ENCODE measurements at regions not wholly inside any gene's neighbourhood (a gene's known extent, or its start where the extent isn't known, plus 50 kb on each side); places are given as distances from the start of the nearest gene placed in this dataset.

DNA sequence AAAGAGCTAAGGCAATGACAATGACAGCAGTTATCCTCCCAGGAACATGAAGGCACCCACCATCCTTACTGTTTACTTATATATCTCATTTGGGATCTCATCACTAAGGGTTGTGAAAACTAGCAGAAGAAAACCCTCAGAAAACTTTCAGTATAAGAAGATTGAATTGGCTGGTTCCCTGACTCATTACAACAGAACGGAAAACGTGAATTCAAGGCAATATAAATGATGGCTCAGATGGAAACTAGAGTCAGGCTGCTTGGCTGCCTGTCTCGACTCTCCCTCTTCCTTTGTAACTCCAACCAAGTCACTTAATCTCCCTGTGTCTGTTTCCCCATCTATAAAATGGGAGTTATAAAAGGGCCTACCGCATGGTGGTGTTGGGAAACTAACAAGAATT is 387.1 kb upstream of the JARID2 start:
- H3K9me3 Mint-ChIP-seq = no peaks in the 10 kb centered on the region
- Histone ChIP-seq H3K79me2 (replicated peaks; ENCODE audit: insufficient read depth) (no peaks in the 10 kb centered on the region), H3K4me2 (no peak overlapping the region), H3K36me3 (ENCODE audit: insufficient read depth) (no peaks in the 10 kb centered on the region), H3K27me3 (ENCODE audit: insufficient read depth) (no peaks in the 10 kb centered on the region), H3K4me3 (no peak overlapping the region), H3F3A (replicated peaks; ENCODE audit: low read depth) (0 out of 2 replicates have a peak, but pooled peaks cover 6% of the 10 kb centered on the region), H3K4me1 (ENCODE audit: insufficient read depth) (peaks cover 31% of the 10 kb centered on the region), H4K20me1 (replicated peaks; ENCODE audit: insufficient read depth) (no peaks in the 10 kb centered on the region), H3K27ac (ENCODE audit: low read depth) (no peak overlapping the region), H2AFZ (no peak overlapping the region), H3K9me2 (ENCODE audit: insufficient read depth) (no peaks in the 10 kb centered on the region)
- H3K27me3 Mint-ChIP-seq (ENCODE audit: insufficient read depth, low read depth, poor library complexity) = peaks cover 8% of the 10 kb centered on the region
- peaks cover 37% of the 10 kb centered on the region for H3K4me1 Mint-ChIP-seq
- no peak overlapping the region for H3K27ac Mint-ChIP-seq
- DNase-seq (ENCODE audit: low spot score) (no peak), ATAC-seq (no peak)
- H3K36me3 Mint-ChIP-seq (ENCODE audit: low read depth) = peaks cover 6% of the 10 kb centered on the region; the same call in 2 of the 3 replicates
- no peak overlapping the region for H3K4me3 Mint-ChIP-seq
- TF ChIP-seq JUNB (IDR thresholded peaks at IDR 0.05; ENCODE audit: unreplicated experiment) = no peak
- TF ChIP-seq, protein P1, sequence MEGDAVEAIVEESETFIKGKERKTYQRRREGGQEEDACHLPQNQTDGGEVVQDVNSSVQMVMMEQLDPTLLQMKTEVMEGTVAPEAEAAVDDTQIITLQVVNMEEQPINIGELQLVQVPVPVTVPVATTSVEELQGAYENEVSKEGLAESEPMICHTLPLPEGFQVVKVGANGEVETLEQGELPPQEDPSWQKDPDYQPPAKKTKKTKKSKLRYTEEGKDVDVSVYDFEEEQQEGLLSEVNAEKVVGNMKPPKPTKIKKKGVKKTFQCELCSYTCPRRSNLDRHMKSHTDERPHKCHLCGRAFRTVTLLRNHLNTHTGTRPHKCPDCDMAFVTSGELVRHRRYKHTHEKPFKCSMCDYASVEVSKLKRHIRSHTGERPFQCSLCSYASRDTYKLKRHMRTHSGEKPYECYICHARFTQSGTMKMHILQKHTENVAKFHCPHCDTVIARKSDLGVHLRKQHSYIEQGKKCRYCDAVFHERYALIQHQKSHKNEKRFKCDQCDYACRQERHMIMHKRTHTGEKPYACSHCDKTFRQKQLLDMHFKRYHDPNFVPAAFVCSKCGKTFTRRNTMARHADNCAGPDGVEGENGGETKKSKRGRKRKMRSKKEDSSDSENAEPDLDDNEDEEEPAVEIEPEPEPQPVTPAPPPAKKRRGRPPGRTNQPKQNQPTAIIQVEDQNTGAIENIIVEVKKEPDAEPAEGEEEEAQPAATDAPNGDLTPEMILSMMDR (conservative IDR thresholded peaks at IDR 0.05; ENCODE audit: low read depth in 2 of 2) = no peak
- TF ChIP-seq EZH2 (IDR thresholded peaks at IDR 0.05; ENCODE audit: low read depth, unreplicated experiment) = no peak
- TF ChIP-seq CREB1 (CRISPR knock-in tag; IDR thresholded peaks at IDR 0.05; ENCODE audit: low read depth) = no peak
- TF ChIP-seq ZNF114 (CRISPR knock-in tag; IDR thresholded peaks at IDR 0.05) = no peak
- TF ChIP-seq ZNF331 (CRISPR knock-in tag; IDR thresholded peaks at IDR 0.05; ENCODE audit: low read depth) = no peak
- no peak for TF ChIP-seq EZH2phosphoT487 (IDR thresholded peaks at IDR 0.05; ENCODE audit: unreplicated experiment)

DNA sequence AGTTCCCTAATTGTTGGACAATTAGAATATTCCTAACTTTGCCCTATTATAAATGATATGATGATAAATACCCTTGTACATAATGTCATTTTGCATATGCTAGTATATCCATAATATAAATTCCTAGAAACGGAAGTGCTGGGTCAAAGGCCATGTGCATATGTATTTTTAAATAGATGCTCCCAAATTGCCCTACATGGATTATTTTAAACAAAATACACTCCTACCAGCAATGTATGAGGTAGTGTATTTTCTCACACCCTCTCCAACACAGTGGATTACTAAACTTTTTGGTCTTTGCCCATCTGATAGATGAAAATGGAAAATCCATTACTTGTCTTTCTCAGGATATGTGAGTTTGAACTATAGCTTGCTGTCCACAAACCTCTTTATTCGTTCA is 385.1 kb upstream of the JARID2 start:
- H3K27ac ChIP-seq (ENCODE audit: low read depth) = peak overlapping the region; percentile 68
- no peaks in the 10 kb centered on the region for H3K9me2 ChIP-seq (ENCODE audit: insufficient read depth)
- no peak overlapping the region for H3K4me3 Mint-ChIP-seq
- peaks cover 12% of the 10 kb centered on the region for H3K27me3 Mint-ChIP-seq (ENCODE audit: insufficient read depth, low read depth, poor library complexity)
- no peak for DNase-seq (ENCODE audit: low spot score)
- 0 out of 2 replicates have a peak, but pooled peaks cover 5% of the 10 kb centered on the region for H3F3A ChIP-seq (replicated peaks; ENCODE audit: low read depth)
- H3K27me3 ChIP-seq (ENCODE audit: insufficient read depth) = no peaks in the 10 kb centered on the region
- H3K36me3 ChIP-seq (ENCODE audit: insufficient read depth) = no peaks in the 10 kb centered on the region
- peaks cover 45% of the 10 kb centered on the region for H3K4me1 Mint-ChIP-seq
- no peaks in the 10 kb centered on the region for H4K20me1 ChIP-seq (replicated peaks; ENCODE audit: insufficient read depth)
- no peak overlapping the region for H2AFZ ChIP-seq
- no peaks in the 10 kb centered on the region for H3K79me2 ChIP-seq (replicated peaks; ENCODE audit: insufficient read depth)
- H3K36me3 Mint-ChIP-seq (ENCODE audit: low read depth) = peaks cover 6% of the 10 kb centered on the region; the same call in 2 of the 3 replicates
- H3K27ac Mint-ChIP-seq = no peak overlapping the region
- peak overlapping the region; percentile 68 for H3K4me2 ChIP-seq
- H3K4me1 ChIP-seq (ENCODE audit: insufficient read depth) = peaks cover 35% of the 10 kb centered on the region
- no peak overlapping the region for H3K4me3 ChIP-seq
- no peaks in the 10 kb centered on the region for H3K9me3 Mint-ChIP-seq
- no peak for ATAC-seq
- TF ChIP-seq POLR2AphosphoS5 (IDR thresholded peaks at IDR 0.05; ENCODE audit: low read depth) (no peak), EZH2phosphoT487 (IDR thresholded peaks at IDR 0.05; ENCODE audit: unreplicated experiment) (no peak), ZNF114 (CRISPR knock-in tag; IDR thresholded peaks at IDR 0.05) (no peak), ZNF331 (CRISPR knock-in tag; IDR thresholded peaks at IDR 0.05; ENCODE audit: low read depth) (no peak), STAT1 (IDR thresholded peaks at IDR 0.05; ENCODE audit: unreplicated experiment) (no peak), NANOG (IDR thresholded peaks at IDR 0.05; ENCODE audit: borderline replicate concordance) (no peak), JUNB (IDR thresholded peaks at IDR 0.05; ENCODE audit: unreplicated experiment) (no peak), CREB1 (CRISPR knock-in tag; IDR thresholded peaks at IDR 0.05; ENCODE audit: low read depth) (no peak), REST (IDR thresholded peaks at IDR 0.05; ENCODE audit: unreplicated experiment) (no peak), EZH2 (IDR thresholded peaks at IDR 0.05; ENCODE audit: low read depth, unreplicated experiment) (no peak)
- TF ChIP-seq, protein P1 (conservative IDR thresholded peaks at IDR 0.05; ENCODE audit: low read depth in 2 of 2) = no peak
